K562 (cell line): ENCODE measurements at regions not wholly inside any gene's neighbourhood (a gene's known extent, or its start where the extent isn't known, plus 50 kb on each side); places are given as distances from the start of the nearest gene placed in this dataset.

ENCODE experiments used
- ATAC-seq: fragments of 200-7000 bp; cut with Tn5 transposase; 3 replicates; pipeline ENCODE4 v1.9.1; 2020; ENCODE audit warnings: moderate library complexity
- BruUV-seq: library from RNA; stranded (reverse); fragments of 400-500 nt; replicated peaks from 2 replicates; lab custom pipeline; 2021; lab: Mats Ljungman, UMichigan
- CTCF ChIA-PET: fragments of 300-600 bp; formaldehyde crosslinking; extraction: SDS; loops from one replicate; lab custom pipeline; 2021; ENCODE audit warnings: low intra/inter-chr PET ratio; lab: Yijun Ruan, JAX
- POLR2A ChIA-PET: fragments of 300-600, 350-650 bp; sonication (Branson Sonifier 250); formaldehyde crosslinking; extraction: SDS; loops from one replicate; lab custom pipeline; 2021; ENCODE audit warnings: antibody characterized with exemption, inconsistent platforms; lab: Yijun Ruan, JAX
- DNase-seq, 4 experiments: peaks; one replicate each; pipeline versions ENCODE4 v3.0.0 to v3.0.0-alpha.2; 2011 to 2018; ENCODE audit warnings: low spot score in 3 of 4, mixed read lengths in 3 of 4; ENCODE audit errors: extremely low read depth in 1 of 4
- FAIRE-seq: peaks from 2 replicates; lab custom pipeline; 2011; peaks lifted over from hg19 to GRCh38; lab: Jason Lieb, UNC
- H2AFZ ChIP-seq: 2 replicates; pipeline ENCODE4 v1.6.0; 2011; ENCODE audit warnings: low read depth, low read length, control low read depth, inconsistent platforms
- H3K27ac ChIP-seq: fragments of 200-600 bp; 3 replicates; pipeline ENCODE4 v1.8.0; 2011; ENCODE audit warnings: low read depth, mild to moderate bottlenecking, control low read depth, inconsistent platforms, low read length, moderate library complexity, mixed read lengths; ENCODE audit errors: extremely low read depth
- H3K27me3 ChIP-seq, 2 experiments: fragments of 300-600 bp in 1 of 2; 2 replicates in 1 of 2; 3 replicates in 1 of 2; pipeline versions ENCODE4 v1.6.0 to v1.8.0; 2011; ENCODE audit warnings: inconsistent platforms in 2 of 2, low read length in 2 of 2, mild to moderate bottlenecking in 1 of 2, mixed read lengths in 1 of 2, moderate library complexity in 1 of 2; ENCODE audit not compliant: control insufficient read depth in 2 of 2, insufficient read depth in 2 of 2
- H3K36me3 ChIP-seq: fragments of 300-600 bp; 3 replicates; pipeline ENCODE4 v1.8.0; 2011; ENCODE audit warnings: mild to moderate bottlenecking, low read length, inconsistent platforms; ENCODE audit not compliant: control insufficient read depth, insufficient read depth
- H3K4me1 ChIP-seq, 2 experiments: fragments of 200-600 bp in 1 of 2; replicated peaks in 1 of 2; 2 replicates in 1 of 2; 3 replicates in 1 of 2; pipeline versions ENCODE4 v1.5.1 to v1.8.0; 2011; ENCODE audit warnings: inconsistent platforms in 2 of 2, low read length in 2 of 2, mild to moderate bottlenecking in 1 of 2, mixed read lengths in 1 of 2, moderate library complexity in 1 of 2; ENCODE audit not compliant: control insufficient read depth in 2 of 2, insufficient read depth in 2 of 2
- H3K4me2 ChIP-seq: 2 replicates; pipeline ENCODE4 v1.6.1; 2011; ENCODE audit warnings: low read length, control low read depth, inconsistent platforms, mixed read lengths; ENCODE audit not compliant: insufficient read depth
- H3K4me3 ChIP-seq: fragments of 200-600 bp; sonication (generic), shearing (Covaris generic); 2 replicates; pipeline ENCODE4 v1.5.1; 2016; ENCODE audit warnings: control low read depth, inconsistent platforms
- H3K79me2 ChIP-seq: fragments of 200-600 bp; 3 replicates; pipeline ENCODE4 v1.8.0; 2011; ENCODE audit warnings: low read length, inconsistent platforms; ENCODE audit not compliant: control insufficient read depth, insufficient read depth
- H3K9ac ChIP-seq, 2 experiments: 2 replicates each; pipeline versions ENCODE4 v1.6.0 to v1.6.1; 2011; ENCODE audit warnings: low read depth in 2 of 2, low read length in 2 of 2, control low read depth in 1 of 2, inconsistent platforms in 1 of 2, mild to moderate bottlenecking in 1 of 2, mixed read lengths in 1 of 2; ENCODE audit not compliant: insufficient read depth in 1 of 2
- H3K9me1 ChIP-seq: one replicate; pipeline ENCODE4 v1.6.0; 2011; ENCODE audit warnings: inconsistent platforms, mild to moderate bottlenecking, low read length, moderate library complexity; ENCODE audit not compliant: control insufficient read depth, insufficient read depth
- H3K9me3 ChIP-seq: replicated peaks from 2 replicates; pipeline ENCODE4 v1.5.1; 2011; ENCODE audit warnings: low read depth, low read length, inconsistent platforms; ENCODE audit not compliant: control insufficient read depth, insufficient read depth
- H4K20me1 ChIP-seq: replicated peaks from 2 replicates; pipeline ENCODE4 v1.6.1; 2011; ENCODE audit warnings: low read length, inconsistent platforms, mixed read lengths; ENCODE audit not compliant: control insufficient read depth, insufficient read depth
- ARHGAP35 ChIP-seq: fragments of 450-650 bp; IDR thresholded peaks from 2 replicates; pipeline ENCODE4 v1.6.1; 2018; ENCODE audit not compliant: partially characterized antibody
- ARNT ChIP-seq, 2 experiments: fragments of 450-650 bp; IDR thresholded peaks; 2 replicates each; pipeline ENCODE4 v1.6.1; 2016; ENCODE audit warnings: mild to moderate bottlenecking in 1 of 2
- BHLHE40 ChIP-seq: IDR thresholded peaks from 2 replicates; pipeline ENCODE4 v1.6.1; 2011; ENCODE audit warnings: low read length, improper control_type of control experiment
- CEBPB ChIP-seq: fragments of 450-650 bp; IDR thresholded peaks from 2 replicates; pipeline ENCODE4 v1.6.1; 2016; ENCODE audit warnings: missing genetic modification characterization, missing compliant biosample characterization
- DNMT1 ChIP-seq: fragments of 450-650 bp; IDR thresholded peaks from 2 replicates; pipeline ENCODE4 v1.6.1; 2016; ENCODE audit warnings: antibody characterized with exemption, mild to moderate bottlenecking
- POLR3A ChIP-seq: IDR thresholded peaks from 2 replicates; pipeline ENCODE4 v1.6.1; 2011; ENCODE audit warnings: borderline replicate concordance, mild to moderate bottlenecking, moderate library complexity; ENCODE audit not compliant: insufficient read length, insufficient read depth; ENCODE audit errors: extremely low read depth
- RBFOX2 ChIP-seq: fragments of 200-400 bp; formaldehyde crosslinking; IDR thresholded peaks from 2 replicates; pipeline ENCODE4 v1.6.1; 2017; ENCODE audit warnings: low read depth, mild to moderate bottlenecking, low read length, moderate library complexity
- RBM14 ChIP-seq: fragments of 200-400 bp; formaldehyde crosslinking; IDR thresholded peaks from 2 replicates; pipeline ENCODE4 v1.6.1; 2018; ENCODE audit warnings: low read depth, mild to moderate bottlenecking, low read length, moderate library complexity, borderline replicate concordance; ENCODE audit not compliant: insufficient read depth
- SMARCB1 ChIP-seq: IDR thresholded peaks from 2 replicates; pipeline ENCODE4 v1.6.1; 2011; ENCODE audit warnings: improper control_type of control experiment, low read depth; ENCODE audit not compliant: insufficient read length
- SMC3 ChIP-seq: conservative IDR thresholded peaks from 2 replicates; pipeline ENCODE4 v1.6.1; 2011; ENCODE audit warnings: low read depth, low read length, improper control_type of control experiment; ENCODE audit not compliant: insufficient read depth
- ZC3H4 ChIP-seq: sonication (generic); formaldehyde crosslinking; IDR thresholded peaks from 2 replicates; pipeline ENCODE4 v1.9.0; 2021; ENCODE audit warnings: missing genetic modification reagents, borderline replicate concordance
- ZKSCAN1 ChIP-seq: fragments of 150-350 bp; IDR thresholded peaks from 2 replicates; pipeline ENCODE4 v1.6.1; 2016; ENCODE audit warnings: low read depth, low read length
- ZNF24 ChIP-seq: fragments of 450-650 bp; IDR thresholded peaks from 2 replicates; pipeline ENCODE4 v1.6.1; 2016
- WGBS: fragments of 100-300 bp; shearing (Covaris generic); methylation state at CpG from one replicate; pipeline ENCODE4 v1.1.6; 2016; ENCODE audit warnings: low coverage, mixed read lengths; ENCODE audit not compliant: insufficient coverage; ENCODE audit errors: missing lambda C conversion rate; 5-methylcytosine and 5-hydroxymethylcytosine counted together
- in situ Hi-C: fragments of 300-500 bp; cut with MboI; formaldehyde crosslinking; loops from 4 replicates; pipeline ENCODE4 v1.15.0; 2018; ENCODE audit warnings: inconsistent platforms, mixed read lengths
- intact Hi-C: fragments of 100-400 bp; cut with micrococcal nuclease; formaldehyde crosslinking; loops from 2 replicates; pipeline ENCODE4 v1.14.2; 2022
- TF ChIP-seq, protein P1 (sequence below): fragments of 250-450 bp; sonication (Bioruptor Pico); IDR thresholded peaks from 2 replicates; pipeline ENCODE4 v1.8.0; 2022; ENCODE audit warnings: moderate library complexity, mild to moderate bottlenecking, inconsistent platforms
- TF ChIP-seq, protein P2 (sequence below): fragments of 250-450 bp; sonication (Bioruptor Pico); IDR thresholded peaks from 2 replicates; pipeline ENCODE4 v1.4.0; 2020; ENCODE audit warnings: mild to moderate bottlenecking, moderate library complexity

DNA sequence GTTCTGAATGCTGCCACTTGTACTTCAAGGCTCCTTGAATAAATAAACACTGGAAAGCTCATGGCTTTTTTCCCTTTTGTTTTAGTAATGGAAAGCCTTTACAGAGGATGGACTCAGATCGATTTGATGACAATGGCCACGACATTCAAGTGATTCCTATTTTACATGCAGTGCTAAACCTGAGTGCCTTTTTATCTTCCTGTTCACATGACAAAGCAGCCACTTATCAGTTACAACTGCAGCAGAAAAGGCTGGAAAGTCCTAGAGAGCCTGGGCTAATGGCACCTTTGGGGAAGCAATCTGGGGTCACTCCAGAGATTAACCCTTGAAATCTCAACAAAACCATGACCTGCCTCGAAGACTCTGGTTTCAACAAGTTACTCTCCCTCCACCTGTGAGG lies 249.0 kb upstream of the AUTS2 start:
- TF ChIP-seq, protein P1, sequence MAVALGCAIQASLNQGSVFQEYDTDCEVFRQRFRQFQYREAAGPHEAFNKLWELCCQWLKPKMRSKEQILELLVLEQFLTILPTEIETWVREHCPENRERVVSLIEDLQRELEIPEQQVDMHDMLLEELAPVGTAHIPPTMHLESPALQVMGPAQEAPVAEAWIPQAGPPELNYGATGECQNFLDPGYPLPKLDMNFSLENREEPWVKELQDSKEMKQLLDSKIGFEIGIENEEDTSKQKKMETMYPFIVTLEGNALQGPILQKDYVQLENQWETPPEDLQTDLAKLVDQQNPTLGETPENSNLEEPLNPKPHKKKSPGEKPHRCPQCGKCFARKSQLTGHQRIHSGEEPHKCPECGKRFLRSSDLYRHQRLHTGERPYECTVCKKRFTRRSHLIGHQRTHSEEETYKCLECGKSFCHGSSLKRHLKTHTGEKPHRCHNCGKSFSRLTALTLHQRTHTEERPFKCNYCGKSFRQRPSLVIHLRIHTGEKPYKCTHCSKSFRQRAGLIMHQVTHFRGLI (CRISPR knock-in tag), result no peak
- TF ChIP-seq ARHGAP35 (no peak), POLR3A (no peak), SMARCB1 (no peak), ZNF24 (no peak), ZC3H4 (CRISPR knock-in tag) (no peak), RBM14 (no peak), RBFOX2 (no peak), ZKSCAN1 (no peak), SMC3 (no peak), BHLHE40 (no peak), CEBPB (tag) (no peak), DNMT1 (no peak), ARNT (IDR thresholded peaks at IDR 0.05) (no peak)
- TF ChIP-seq, protein P2, sequence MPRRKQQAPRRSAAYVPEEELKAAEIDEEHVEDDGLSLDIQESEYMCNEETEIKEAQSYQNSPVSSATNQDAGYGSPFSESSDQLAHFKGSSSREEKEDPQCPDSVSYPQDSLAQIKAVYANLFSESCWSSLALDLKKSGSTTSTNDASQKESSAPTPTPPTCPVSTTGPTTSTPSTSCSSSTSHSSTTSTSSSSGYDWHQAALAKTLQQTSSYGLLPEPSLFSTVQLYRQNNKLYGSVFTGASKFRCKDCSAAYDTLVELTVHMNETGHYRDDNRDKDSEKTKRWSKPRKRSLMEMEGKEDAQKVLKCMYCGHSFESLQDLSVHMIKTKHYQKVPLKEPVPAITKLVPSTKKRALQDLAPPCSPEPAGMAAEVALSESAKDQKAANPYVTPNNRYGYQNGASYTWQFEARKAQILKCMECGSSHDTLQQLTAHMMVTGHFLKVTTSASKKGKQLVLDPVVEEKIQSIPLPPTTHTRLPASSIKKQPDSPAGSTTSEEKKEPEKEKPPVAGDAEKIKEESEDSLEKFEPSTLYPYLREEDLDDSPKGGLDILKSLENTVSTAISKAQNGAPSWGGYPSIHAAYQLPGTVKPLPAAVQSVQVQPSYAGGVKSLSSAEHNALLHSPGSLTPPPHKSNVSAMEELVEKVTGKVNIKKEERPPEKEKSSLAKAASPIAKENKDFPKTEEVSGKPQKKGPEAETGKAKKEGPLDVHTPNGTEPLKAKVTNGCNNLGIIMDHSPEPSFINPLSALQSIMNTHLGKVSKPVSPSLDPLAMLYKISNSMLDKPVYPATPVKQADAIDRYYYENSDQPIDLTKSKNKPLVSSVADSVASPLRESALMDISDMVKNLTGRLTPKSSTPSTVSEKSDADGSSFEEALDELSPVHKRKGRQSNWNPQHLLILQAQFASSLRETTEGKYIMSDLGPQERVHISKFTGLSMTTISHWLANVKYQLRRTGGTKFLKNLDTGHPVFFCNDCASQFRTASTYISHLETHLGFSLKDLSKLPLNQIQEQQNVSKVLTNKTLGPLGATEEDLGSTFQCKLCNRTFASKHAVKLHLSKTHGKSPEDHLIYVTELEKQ (CRISPR knock-in tag), result no peak
- Histone ChIP-seq H3K9ac (no peak overlapping the region), H3K4me3 (no peak overlapping the region), H3K4me2 (no peak overlapping the region), H3K36me3 (no peaks in the 10 kb centered on the region), H3K27me3 (peaks cover 0 to 8% of the 10 kb centered on the region in 2 experiments; a peak in 3 of 5 replicates), H4K20me1 (0 out of 2 replicates have a peak, but pooled peaks cover 3% of the 10 kb centered on the region), H3K9me1 (no peaks in the 10 kb centered on the region), H3K4me1 (no peaks in the 10 kb centered on the region), H3K9me3 (no peaks in the 10 kb centered on the region), H3K27ac (no peak overlapping the region), H2AFZ (no peak overlapping the region), H3K79me2 (no peaks in the 10 kb centered on the region)
- DNase-seq (no peak), ATAC-seq (no peak), FAIRE-seq (no peak)
- in situ Hi-C loops (no loop called here), intact Hi-C loops (no loop called here)
- no TSS peak for BruUV-seq
- POLR2A ChIA-PET, result no interaction called here
- WGBS, result 2% methylated on average over 3 of the region's 3 CpGs
- CTCF ChIA-PET, result no interaction called here
